ENCODE measurements at regions not wholly inside any gene's neighbourhood (a gene's known extent, or its start where the extent isn't known, plus 50 kb on each side); places are given as distances from the start of the nearest gene placed in this dataset.

- DNase-seq = no peak
Measured at GRCh38 chr11:115599125-115599524, 94.9 kb upstream of the CADM1 start.

- no peak for DNase-seq
Measured at GRCh38 chr11:115598257-115598901, 94.2 kb upstream of the CADM1 start.

GRCh38 chr11:115591380-115591779 is 87.2 kb upstream of the CADM1 start:
- no peak for DNase-seq

GRCh38 chr11:115590254-115590653 is 86.0 kb upstream of the CADM1 start:
- no peak for DNase-seq

- DNase-seq = no peak
Measured at GRCh38 chr11:115587718-115588342, 83.6 kb upstream of the CADM1 start.

GRCh38 chr11:115585361-115586024 is 81.3 kb upstream of the CADM1 start:
- no peak for DNase-seq

- no peak for DNase-seq
Measured at GRCh38 chr11:115581871-115582639, 77.8 kb upstream of the CADM1 start.

- DNase-seq = no peak
Measured at GRCh38 chr11:115580927-115581680, 76.9 kb upstream of the CADM1 start.

- DNase-seq = no peak
Measured at GRCh38 chr11:115580416-115580815, 76.2 kb upstream of the CADM1 start.

- no peak for DNase-seq
Measured at GRCh38 chr11:115579181-115579825, 75.1 kb upstream of the CADM1 start.

- DNase-seq = no peak
Measured at GRCh38 chr11:115578275-115578674, 74.1 kb upstream of the CADM1 start.

GRCh38 chr11:115577701-115578100 is 73.5 kb upstream of the CADM1 start:
- no peak for DNase-seq

GRCh38 chr11:115576606-115577380 is 72.6 kb upstream of the CADM1 start:
- no peak for DNase-seq

- DNase-seq = no peak
Measured at GRCh38 chr11:115572551-115572950, 68.3 kb upstream of the CADM1 start.

- no peak for DNase-seq
Measured at GRCh38 chr11:115566180-115566764, 62.1 kb upstream of the CADM1 start.

GRCh38 chr11:115564851-115565250 is 60.6 kb upstream of the CADM1 start:
- no peak for DNase-seq

GRCh38 chr11:115561116-115561515 is 56.9 kb upstream of the CADM1 start:
- DNase-seq = no peak

- DNase-seq = no peak
Measured at GRCh38 chr11:115558635-115559034, 54.4 kb upstream of the CADM1 start.

- no peak for DNase-seq
Measured at GRCh38 chr11:115557681-115558080, 53.5 kb upstream of the CADM1 start.

GRCh38 chr11:115556984-115557383 is 52.8 kb upstream of the CADM1 start:
- no peak for DNase-seq
